K562 (cell line): ENCODE measurements at regions not wholly inside any gene's neighbourhood (a gene's known extent, or its start where the extent isn't known, plus 50 kb on each side); places are given as distances from the start of the nearest gene placed in this dataset.

Experiments used
- ATAC-seq: fragments of 200-7000 bp; cut with Tn5 transposase; 3 replicates; pipeline ENCODE4 v1.9.1; 2020; ENCODE audit warnings: moderate library complexity
- BruUV-seq: library from RNA; stranded (reverse); fragments of 400-500 nt; replicated peaks from 2 replicates; lab custom pipeline; 2021; lab: Mats Ljungman, UMichigan
- CTCF ChIA-PET: fragments of 300-600 bp; formaldehyde crosslinking; extraction: SDS; loops from one replicate; lab custom pipeline; 2021; ENCODE audit warnings: low intra/inter-chr PET ratio; lab: Yijun Ruan, JAX
- POLR2A ChIA-PET: fragments of 300-600, 350-650 bp; sonication (Branson Sonifier 250); formaldehyde crosslinking; extraction: SDS; loops from one replicate; lab custom pipeline; 2021; ENCODE audit warnings: antibody characterized with exemption, inconsistent platforms; lab: Yijun Ruan, JAX
- DNase-seq, 4 experiments: peaks; one replicate each; pipeline versions ENCODE4 v3.0.0 to v3.0.0-alpha.2; 2011 to 2018; ENCODE audit warnings: low spot score in 3 of 4, mixed read lengths in 3 of 4; ENCODE audit errors: extremely low read depth in 1 of 4
- FAIRE-seq: peaks from 2 replicates; lab custom pipeline; 2011; peaks lifted over from hg19 to GRCh38; lab: Jason Lieb, UNC
- H2AFZ ChIP-seq: 2 replicates; pipeline ENCODE4 v1.6.0; 2011; ENCODE audit warnings: low read depth, low read length, control low read depth, inconsistent platforms
- H3K27ac ChIP-seq: fragments of 200-600 bp; 3 replicates; pipeline ENCODE4 v1.8.0; 2011; ENCODE audit warnings: low read depth, mild to moderate bottlenecking, control low read depth, inconsistent platforms, low read length, moderate library complexity, mixed read lengths; ENCODE audit errors: extremely low read depth
- H3K27me3 ChIP-seq, 2 experiments: fragments of 300-600 bp in 1 of 2; 2 replicates in 1 of 2; 3 replicates in 1 of 2; pipeline versions ENCODE4 v1.6.0 to v1.8.0; 2011; ENCODE audit warnings: inconsistent platforms in 2 of 2, low read length in 2 of 2, mild to moderate bottlenecking in 1 of 2, mixed read lengths in 1 of 2, moderate library complexity in 1 of 2; ENCODE audit not compliant: control insufficient read depth in 2 of 2, insufficient read depth in 2 of 2
- H3K36me3 ChIP-seq: fragments of 300-600 bp; 3 replicates; pipeline ENCODE4 v1.8.0; 2011; ENCODE audit warnings: mild to moderate bottlenecking, low read length, inconsistent platforms; ENCODE audit not compliant: control insufficient read depth, insufficient read depth
- H3K4me1 ChIP-seq, 2 experiments: fragments of 200-600 bp in 1 of 2; replicated peaks in 1 of 2; 2 replicates in 1 of 2; 3 replicates in 1 of 2; pipeline versions ENCODE4 v1.5.1 to v1.8.0; 2011; ENCODE audit warnings: inconsistent platforms in 2 of 2, low read length in 2 of 2, mild to moderate bottlenecking in 1 of 2, mixed read lengths in 1 of 2, moderate library complexity in 1 of 2; ENCODE audit not compliant: control insufficient read depth in 2 of 2, insufficient read depth in 2 of 2
- H3K4me2 ChIP-seq: 2 replicates; pipeline ENCODE4 v1.6.1; 2011; ENCODE audit warnings: low read length, control low read depth, inconsistent platforms, mixed read lengths; ENCODE audit not compliant: insufficient read depth
- H3K4me3 ChIP-seq: fragments of 200-600 bp; sonication (generic), shearing (Covaris generic); 2 replicates; pipeline ENCODE4 v1.5.1; 2016; ENCODE audit warnings: control low read depth, inconsistent platforms
- H3K79me2 ChIP-seq: fragments of 200-600 bp; 3 replicates; pipeline ENCODE4 v1.8.0; 2011; ENCODE audit warnings: low read length, inconsistent platforms; ENCODE audit not compliant: control insufficient read depth, insufficient read depth
- H3K9ac ChIP-seq, 2 experiments: 2 replicates each; pipeline versions ENCODE4 v1.6.0 to v1.6.1; 2011; ENCODE audit warnings: low read depth in 2 of 2, low read length in 2 of 2, control low read depth in 1 of 2, inconsistent platforms in 1 of 2, mild to moderate bottlenecking in 1 of 2, mixed read lengths in 1 of 2; ENCODE audit not compliant: insufficient read depth in 1 of 2
- H3K9me1 ChIP-seq: one replicate; pipeline ENCODE4 v1.6.0; 2011; ENCODE audit warnings: inconsistent platforms, mild to moderate bottlenecking, low read length, moderate library complexity; ENCODE audit not compliant: control insufficient read depth, insufficient read depth
- H3K9me3 ChIP-seq: replicated peaks from 2 replicates; pipeline ENCODE4 v1.5.1; 2011; ENCODE audit warnings: low read depth, low read length, inconsistent platforms; ENCODE audit not compliant: control insufficient read depth, insufficient read depth
- H4K20me1 ChIP-seq: replicated peaks from 2 replicates; pipeline ENCODE4 v1.6.1; 2011; ENCODE audit warnings: low read length, inconsistent platforms, mixed read lengths; ENCODE audit not compliant: control insufficient read depth, insufficient read depth
- IRF2 ChIP-seq: sonication (generic); formaldehyde crosslinking; IDR thresholded peaks from 2 replicates; pipeline ENCODE4 v1.8.1; 2022; ENCODE audit warnings: mild to moderate bottlenecking, missing genetic modification reagents
- JUN ChIP-seq, 2 experiments: sonication (generic) in 1 of 2; formaldehyde crosslinking in 1 of 2; IDR thresholded peaks; 2 replicates each; pipeline versions ENCODE4 v1.6.1 to v1.8.0; 2012 to 2022; ENCODE audit warnings: borderline replicate concordance in 2 of 2, mild to moderate bottlenecking in 2 of 2, improper control_type of control experiment in 1 of 2, low read depth in 1 of 2, low read length in 1 of 2, missing genetic modification reagents in 1 of 2
- SRF ChIP-seq, 2 experiments: fragments of 250-450, 450-650 bp in 1 of 2; sonication (Bioruptor Pico) in 1 of 2; sonication (generic) in 1 of 2; formaldehyde crosslinking; IDR thresholded peaks; 2 replicates each; pipeline versions ENCODE4 v1.5.0 to v1.5.1; 2020 to 2022; ENCODE audit warnings: mild to moderate bottlenecking in 1 of 2, missing genetic modification reagents in 1 of 2
- STAT6 ChIP-seq: sonication (generic); formaldehyde crosslinking; IDR thresholded peaks from 2 replicates; pipeline ENCODE4 v1.8.1; 2023; ENCODE audit warnings: mild to moderate bottlenecking, missing genetic modification reagents
- WGBS: fragments of 100-300 bp; shearing (Covaris generic); methylation state at CpG from one replicate; pipeline ENCODE4 v1.1.6; 2016; ENCODE audit warnings: low coverage, mixed read lengths; ENCODE audit not compliant: insufficient coverage; ENCODE audit errors: missing lambda C conversion rate; 5-methylcytosine and 5-hydroxymethylcytosine counted together
- in situ Hi-C: fragments of 300-500 bp; cut with MboI; formaldehyde crosslinking; loops from 4 replicates; pipeline ENCODE4 v1.15.0; 2018; ENCODE audit warnings: inconsistent platforms, mixed read lengths
- intact Hi-C: fragments of 100-400 bp; cut with micrococcal nuclease; formaldehyde crosslinking; loops from 2 replicates; pipeline ENCODE4 v1.14.2; 2022
- TF ChIP-seq, protein P1 (sequence below): fragments of 450-650 bp; IDR thresholded peaks from 2 replicates; pipeline ENCODE4 v1.6.1; 2017; ENCODE audit warnings: mild to moderate bottlenecking, moderate library complexity
- TF ChIP-seq, protein P2 (sequence below), 3 experiments: fragments of 200-800 bp in 1 of 3; sonication (Bioruptor generic) in 1 of 3; sonication (generic) in 1 of 3; formaldehyde crosslinking in 1 of 3; IDR thresholded peaks; 2 replicates each; pipeline versions ENCODE4 v1.6.1 to v1.8.0; 2016 to 2022; ENCODE audit warnings: mild to moderate bottlenecking in 2 of 3, missing compliant biosample characterization in 2 of 3, missing genetic modification characterization in 2 of 3, missing genetic modification reagents in 1 of 3
- TF ChIP-seq, protein P3 (sequence below): fragments of 250-450 bp; sonication (Bioruptor Pico); IDR thresholded peaks from 2 replicates; pipeline ENCODE4 v1.5.0; 2021

DNA sequence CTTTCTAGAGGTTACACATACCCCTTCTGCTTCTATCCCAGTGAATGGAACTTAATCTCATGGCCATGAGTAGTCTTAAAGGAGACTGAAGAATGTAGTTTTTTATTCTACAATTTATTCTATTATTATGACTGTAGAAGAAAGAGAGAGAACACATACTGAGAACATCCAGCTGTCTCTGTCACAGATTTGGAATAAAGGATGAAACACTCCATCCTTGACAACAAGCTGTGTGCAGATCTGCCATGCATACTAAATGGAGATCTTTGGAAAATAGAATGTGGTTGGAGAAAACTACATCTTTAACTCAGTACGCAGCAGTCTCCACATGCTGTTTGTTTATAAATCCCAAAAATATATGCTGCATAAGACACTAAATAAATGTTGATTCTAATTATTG lies 54.1 kb upstream of the NUDT7 start:
- H3K9me3 ChIP-seq, result no peaks in the 10 kb centered on the region
- DNase-seq, result no peak
- TF ChIP-seq, protein P1, sequence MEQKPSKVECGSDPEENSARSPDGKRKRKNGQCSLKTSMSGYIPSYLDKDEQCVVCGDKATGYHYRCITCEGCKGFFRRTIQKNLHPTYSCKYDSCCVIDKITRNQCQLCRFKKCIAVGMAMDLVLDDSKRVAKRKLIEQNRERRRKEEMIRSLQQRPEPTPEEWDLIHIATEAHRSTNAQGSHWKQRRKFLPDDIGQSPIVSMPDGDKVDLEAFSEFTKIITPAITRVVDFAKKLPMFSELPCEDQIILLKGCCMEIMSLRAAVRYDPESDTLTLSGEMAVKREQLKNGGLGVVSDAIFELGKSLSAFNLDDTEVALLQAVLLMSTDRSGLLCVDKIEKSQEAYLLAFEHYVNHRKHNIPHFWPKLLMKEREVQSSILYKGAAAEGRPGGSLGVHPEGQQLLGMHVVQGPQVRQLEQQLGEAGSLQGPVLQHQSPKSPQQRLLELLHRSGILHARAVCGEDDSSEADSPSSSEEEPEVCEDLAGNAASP, result no peak
- TF ChIP-seq, all 486 proteins: peak for 0
- ATAC-seq (no peak), FAIRE-seq (no peak)
- in situ Hi-C loops, result no loop called here
- Histone ChIP-seq H3K4me2 (no peak overlapping the region), H3K9ac (no peak overlapping the region), H2AFZ (no peak overlapping the region), H3K9me1 (no peaks in the 10 kb centered on the region), H3K79me2 (no peaks in the 10 kb centered on the region), H3K27ac (no peak overlapping the region), H3K4me1 (no peaks in the 10 kb centered on the region), H3K36me3 (no peaks in the 10 kb centered on the region), H3K4me3 (no peak overlapping the region), H3K27me3 (peaks cover 0 to 1% of the 10 kb centered on the region in 2 experiments; a peak in 2 of 5 replicates), H4K20me1 (no peaks in the 10 kb centered on the region)
- ChIA-PET POLR2A (no interaction called here), CTCF (no interaction called here)
- no TSS peak for BruUV-seq
- intact Hi-C loops, result no loop called here
- 0% methylated on average over 1 of the region's 1 CpG for WGBS

DNA sequence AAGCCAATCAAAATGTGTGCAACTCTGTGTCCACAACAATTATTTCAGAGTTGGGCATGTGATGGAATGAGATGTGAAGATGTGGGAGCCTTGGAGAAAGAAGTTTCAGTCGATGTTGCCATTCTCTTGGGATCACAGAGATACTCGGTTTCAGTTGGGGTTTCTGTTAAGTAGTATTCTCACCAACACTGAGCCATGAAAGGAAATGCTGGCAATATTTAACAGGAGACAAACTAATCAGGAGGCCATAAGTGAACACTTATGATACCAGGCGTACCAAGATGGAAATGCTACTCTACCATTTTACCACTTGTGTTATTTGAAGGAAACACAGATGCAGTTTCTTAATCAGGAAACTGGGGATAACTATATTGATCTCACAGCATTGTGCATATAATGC lies 53.3 kb upstream of the NUDT7 start:
- TF ChIP-seq IRF2 (no peak), SRF (CRISPR knock-in tag; IDR thresholded peaks at IDR 0.05) (no peak), JUN (IDR thresholded peaks at IDR 0.05; ENCODE audit: borderline replicate concordance, low read depth, low read length) (no peak), JUN (CRISPR knock-in tag; IDR thresholded peaks at IDR 0.05; ENCODE audit: borderline replicate concordance) (no peak), STAT6 (CRISPR knock-in tag) (no peak)
- TF ChIP-seq, protein P2, sequence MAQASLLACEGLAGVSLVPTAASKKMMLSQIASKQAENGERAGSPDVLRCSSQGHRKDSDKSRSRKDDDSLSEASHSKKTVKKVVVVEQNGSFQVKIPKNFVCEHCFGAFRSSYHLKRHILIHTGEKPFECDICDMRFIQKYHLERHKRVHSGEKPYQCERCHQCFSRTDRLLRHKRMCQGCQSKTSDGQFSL (CRISPR knock-in tag; IDR thresholded peaks at IDR 0.05), result no peak
- TF ChIP-seq, protein P2 (tag; IDR thresholded peaks at IDR 0.05), result no peak
- TF ChIP-seq, protein P3, sequence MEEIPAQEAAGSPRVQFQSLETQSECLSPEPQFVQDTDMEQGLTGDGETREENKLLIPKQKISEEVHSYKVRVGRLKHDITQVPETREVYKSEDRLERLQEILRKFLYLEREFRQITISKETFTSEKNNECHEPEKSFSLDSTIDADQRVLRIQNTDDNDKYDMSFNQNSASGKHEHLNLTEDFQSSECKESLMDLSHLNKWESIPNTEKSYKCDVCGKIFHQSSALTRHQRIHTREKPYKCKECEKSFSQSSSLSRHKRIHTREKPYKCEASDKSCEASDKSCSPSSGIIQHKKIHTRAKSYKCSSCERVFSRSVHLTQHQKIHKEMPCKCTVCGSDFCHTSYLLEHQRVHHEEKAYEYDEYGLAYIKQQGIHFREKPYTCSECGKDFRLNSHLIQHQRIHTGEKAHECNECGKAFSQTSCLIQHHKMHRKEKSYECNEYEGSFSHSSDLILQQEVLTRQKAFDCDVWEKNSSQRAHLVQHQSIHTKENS (CRISPR knock-in tag), result no peak
- Histone ChIP-seq H3K4me1 (no peaks in the 10 kb centered on the region), H3K27ac (no peak overlapping the region), H3K9ac (no peak overlapping the region), H3K9me1 (no peaks in the 10 kb centered on the region), H4K20me1 (no peaks in the 10 kb centered on the region), H3K4me3 (no peak overlapping the region), H3K4me2 (no peak overlapping the region), H3K27me3 (peaks cover 0 to 2% of the 10 kb centered on the region in 2 experiments; a peak in 2 of 5 replicates), H3K79me2 (no peaks in the 10 kb centered on the region), H2AFZ (no peak overlapping the region), H3K9me3 (no peaks in the 10 kb centered on the region), H3K36me3 (no peaks in the 10 kb centered on the region)
- CTCF ChIA-PET, result no interaction called here
- ATAC-seq (no peak), FAIRE-seq (no peak), DNase-seq (no peak)
- POLR2A ChIA-PET, result no interaction called here
- intact Hi-C loops, result no loop called here
- WGBS, result 0% methylated on average over 3 of the region's 3 CpGs
- BruUV-seq, result no TSS peak
- in situ Hi-C loops, result no loop called here
